Fibroblast of lung (primary cell): ENCODE measurements at regions not wholly inside any gene's neighbourhood (a gene's known extent, or its start where the extent isn't known, plus 50 kb on each side); places are given as distances from the start of the nearest gene placed in this dataset.

Experiments
- CTCF ChIP-seq, 2 donors: IDR thresholded peaks in 1 of 2; conservative IDR thresholded peaks in 1 of 2; 1 replicate in 1 of 2; 2 replicates in 1 of 2; pipeline ENCODE4 v1.5.1; 2011 to 2012; ENCODE audit warnings: low read length in 2 of 2, control low read depth in 1 of 2, inconsistent platforms in 1 of 2, low read depth in 1 of 2, mild to moderate bottlenecking in 1 of 2
- EZH2 ChIP-seq: IDR thresholded peaks from 2 replicates; pipeline ENCODE4 v1.5.1; 2012; ENCODE audit warnings: low read length, control low read depth, mild to moderate bottlenecking; ENCODE audit errors: missing control alignments

- no peak for TF ChIP-seq CTCF (conservative IDR thresholded peaks at IDR 0.05 in 1 of 2, IDR thresholded peaks at IDR 0.05 in 1 of 2; ENCODE audit: low read depth in 1 of 2, low read length in 2 of 2)
- TF ChIP-seq EZH2: no peak
These were observed 118.1 kb downstream of the CCDC34 start for GRCh38 chr11:27244900-27245299.
